CD14-positive monocyte (primary cell): ENCODE measurements at regions not wholly inside any gene's neighbourhood (a gene's known extent, or its start where the extent isn't known, plus 50 kb on each side); places are given as distances from the start of the nearest gene placed in this dataset.

ENCODE experiments used
- DNase-seq, 3 donors: peaks; one replicate each; pipeline ENCODE4 v3.0.0-alpha.2; 2011 to 2022
- H2AFZ ChIP-seq: 2 replicates; pipeline ENCODE4 v1.6.0; 2012; ENCODE audit warnings: mild to moderate bottlenecking, low read depth, low read length, inconsistent platforms; ENCODE audit not compliant: insufficient read depth, poor library complexity, severe bottlenecking
- H3K27ac ChIP-seq, 2 donors: 1 replicate in 1 of 2; 2 replicates in 1 of 2; pipeline ENCODE4 v1.5.1; 2012 to 2013; ENCODE audit warnings: low read length in 2 of 2, control low read depth in 1 of 2, inconsistent platforms in 1 of 2, low read depth in 1 of 2, mild to moderate bottlenecking in 1 of 2
- H3K27me3 ChIP-seq, 2 donors: one replicate each; pipeline versions ENCODE4 v1.6.0 to v1.6.1; 2011 to 2013; ENCODE audit warnings: low read length in 2 of 2; ENCODE audit not compliant: control insufficient read depth in 2 of 2, insufficient read depth in 2 of 2
- H3K36me3 ChIP-seq, 2 donors: replicated peaks in 1 of 2; 1 replicate in 1 of 2; 2 replicates in 1 of 2; pipeline versions ENCODE4 v1.5.1 to v1.6.1; 2012 to 2013; ENCODE audit warnings: low read length in 2 of 2, control low read depth in 1 of 2, inconsistent platforms in 1 of 2, mild to moderate bottlenecking in 1 of 2; ENCODE audit not compliant: insufficient read depth in 2 of 2, control insufficient read depth in 1 of 2
- H3K4me1 ChIP-seq, 2 donors: 1 replicate in 1 of 2; 2 replicates in 1 of 2; pipeline versions ENCODE4 v1.5.1 to v1.6.1; 2012 to 2013; ENCODE audit warnings: low read length in 2 of 2, control low read depth in 1 of 2, inconsistent platforms in 1 of 2, mild to moderate bottlenecking in 1 of 2, moderate library complexity in 1 of 2; ENCODE audit not compliant: insufficient read depth in 2 of 2, control insufficient read depth in 1 of 2
- H3K4me2 ChIP-seq: replicated peaks from 2 replicates; pipeline ENCODE3; 2012; ENCODE audit warnings: low read length, moderate library complexity, mild to moderate bottlenecking; ENCODE audit not compliant: poor library complexity, severe bottlenecking; ENCODE audit errors: extremely low read depth
- H3K4me3 ChIP-seq, 3 experiments: fragments of 200-600 bp in 1 of 3; sonication (generic) in 1 of 3; replicated peaks in 1 of 3; 1 replicate in 2 of 3; 2 replicates in 1 of 3; pipeline ENCODE4 v1.5.1; 2011 to 2013; ENCODE audit warnings: low read length in 3 of 3, mild to moderate bottlenecking in 3 of 3, control low read depth in 2 of 3, low read depth in 2 of 3, inconsistent platforms in 1 of 3, moderate library complexity in 1 of 3
- H3K79me2 ChIP-seq: 2 replicates; pipeline ENCODE4 v1.6.0; 2012; ENCODE audit warnings: mild to moderate bottlenecking, control low read depth, inconsistent platforms, low read length, moderate library complexity; ENCODE audit not compliant: insufficient read depth
- H3K9ac ChIP-seq: 2 replicates; pipeline ENCODE4 v1.6.0; 2017; ENCODE audit warnings: low read length, mild to moderate bottlenecking; ENCODE audit not compliant: insufficient read depth, poor library complexity, severe bottlenecking
- H3K9me3 ChIP-seq, 2 donors: replicated peaks in 1 of 2; 1 replicate in 1 of 2; 2 replicates in 1 of 2; pipeline versions ENCODE4 v1.5.1 to v1.6.1; 2012 to 2013; ENCODE audit warnings: low read length in 2 of 2, control low read depth in 1 of 2; ENCODE audit not compliant: control insufficient read depth in 1 of 2, insufficient read depth in 1 of 2
- H4K20me1 ChIP-seq: 2 replicates; pipeline ENCODE4 v1.6.0; 2012; ENCODE audit warnings: mild to moderate bottlenecking, low read length, control low read depth, moderate library complexity; ENCODE audit not compliant: insufficient read depth
- H3K27ac Mint-ChIP-seq, 7 donors: one replicate each; pipeline ENCODE4 v1.8.0; 2020; ENCODE audit warnings: mild to moderate bottlenecking in 7 of 7, mixed read lengths in 7 of 7, moderate library complexity in 6 of 7, inconsistent platforms in 2 of 7
- H3K27me3 Mint-ChIP-seq, 3 donors: one replicate each; pipeline ENCODE4 v1.8.0; 2021 to 2022; ENCODE audit warnings: low read depth in 3 of 3, mild to moderate bottlenecking in 3 of 3, mixed read lengths in 3 of 3, moderate library complexity in 3 of 3, inconsistent platforms in 1 of 3
- H3K36me3 Mint-ChIP-seq, 2 donors: one replicate each; pipeline ENCODE4 v1.8.0; 2020; ENCODE audit warnings: mixed read lengths in 2 of 2, inconsistent platforms in 1 of 2, mild to moderate bottlenecking in 1 of 2
- H3K4me1 Mint-ChIP-seq: one replicate; pipeline ENCODE4 v1.8.0; 2020; ENCODE audit warnings: mild to moderate bottlenecking, mixed read lengths
- H3K4me3 Mint-ChIP-seq, 2 donors: one replicate each; pipeline ENCODE4 v1.8.0; 2020; ENCODE audit warnings: mild to moderate bottlenecking in 2 of 2, mixed read lengths in 2 of 2, moderate library complexity in 1 of 2
- H3K9me3 Mint-ChIP-seq, 7 donors: one replicate each; pipeline ENCODE4 v1.8.0; 2020 to 2022; ENCODE audit warnings: mixed read lengths in 7 of 7, mild to moderate bottlenecking in 6 of 7, moderate library complexity in 6 of 7, inconsistent platforms in 2 of 7
- WGBS: methylation state at CpG from one replicate; pipeline ENCODE4 v1.1.5; 2013; ENCODE audit warnings: missing lambda C conversion rate; ENCODE audit not compliant: insufficient coverage; 5-methylcytosine and 5-hydroxymethylcytosine counted together
- intact Hi-C, 2 donors: fragments of 100-400 bp; cut with micrococcal nuclease; formaldehyde crosslinking; loops; one replicate each; pipeline versions ENCODE4 v1.15.0 to v1.15.1; 2023
- TF ChIP-seq, protein P1 (sequence below): fragments of 200-600 bp; IDR thresholded peaks from one replicate; pipeline ENCODE4 v1.8.0; 2022; ENCODE audit warnings: antibody characterized with exemption, mild to moderate bottlenecking

DNA sequence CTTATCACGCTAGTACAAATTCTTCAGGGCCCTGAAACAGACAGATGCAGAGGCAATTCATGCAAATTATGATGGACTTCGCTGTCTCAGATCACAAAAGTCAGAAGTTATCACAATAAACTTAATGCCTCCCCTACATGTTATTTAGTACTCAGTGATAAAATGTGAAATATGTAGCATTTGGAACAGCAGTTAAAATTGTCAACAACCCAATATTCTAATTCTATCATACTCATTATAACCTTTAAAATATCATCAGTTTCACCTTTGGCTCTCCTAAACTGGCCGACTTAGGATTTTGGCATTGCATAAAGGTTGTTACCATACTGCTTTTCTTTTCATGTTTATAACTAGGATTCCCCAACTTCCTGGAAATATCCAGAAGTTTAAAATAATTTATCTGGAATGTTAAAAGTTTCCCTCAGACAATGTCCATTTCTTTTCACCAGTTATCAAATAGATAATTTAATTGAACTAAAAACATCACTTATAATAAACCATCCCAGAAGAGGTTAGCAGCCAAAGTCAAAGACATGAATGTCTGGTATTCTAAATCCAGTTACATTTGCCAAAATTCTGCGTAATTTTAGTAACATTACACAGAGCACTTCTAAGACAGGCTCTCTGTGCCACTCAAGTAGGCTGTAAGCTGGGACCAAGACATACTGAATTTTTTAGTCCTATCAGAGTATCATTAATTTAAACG, 239.8 kb downstream of the RBM43 start:
- Histone ChIP-seq H3K27me3 (no peaks in the 10 kb centered on the region), H3K36me3 (no peaks in the 10 kb centered on the region), H2AFZ (no peak overlapping the region), H4K20me1 (no peaks in the 10 kb centered on the region), H3K27ac (no peak overlapping the region), H3K9ac (no peak overlapping the region), H3K4me2 (no peak overlapping the region), H3K4me1 (no peaks in the 10 kb centered on the region), H3K4me3 (no peak overlapping the region), H3K79me2 (no peaks in the 10 kb centered on the region), H3K9me3 (no peaks in the 10 kb centered on the region)
- H3K27ac Mint-ChIP-seq, result no peak overlapping the region
- no peaks in the 10 kb centered on the region for H3K4me1 Mint-ChIP-seq
- peaks cover 0 to 9% (median 2%) of the 10 kb centered on the region in 7 donors for H3K9me3 Mint-ChIP-seq
- TF ChIP-seq, protein P1, sequence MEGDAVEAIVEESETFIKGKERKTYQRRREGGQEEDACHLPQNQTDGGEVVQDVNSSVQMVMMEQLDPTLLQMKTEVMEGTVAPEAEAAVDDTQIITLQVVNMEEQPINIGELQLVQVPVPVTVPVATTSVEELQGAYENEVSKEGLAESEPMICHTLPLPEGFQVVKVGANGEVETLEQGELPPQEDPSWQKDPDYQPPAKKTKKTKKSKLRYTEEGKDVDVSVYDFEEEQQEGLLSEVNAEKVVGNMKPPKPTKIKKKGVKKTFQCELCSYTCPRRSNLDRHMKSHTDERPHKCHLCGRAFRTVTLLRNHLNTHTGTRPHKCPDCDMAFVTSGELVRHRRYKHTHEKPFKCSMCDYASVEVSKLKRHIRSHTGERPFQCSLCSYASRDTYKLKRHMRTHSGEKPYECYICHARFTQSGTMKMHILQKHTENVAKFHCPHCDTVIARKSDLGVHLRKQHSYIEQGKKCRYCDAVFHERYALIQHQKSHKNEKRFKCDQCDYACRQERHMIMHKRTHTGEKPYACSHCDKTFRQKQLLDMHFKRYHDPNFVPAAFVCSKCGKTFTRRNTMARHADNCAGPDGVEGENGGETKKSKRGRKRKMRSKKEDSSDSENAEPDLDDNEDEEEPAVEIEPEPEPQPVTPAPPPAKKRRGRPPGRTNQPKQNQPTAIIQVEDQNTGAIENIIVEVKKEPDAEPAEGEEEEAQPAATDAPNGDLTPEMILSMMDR, result no peak
- intact Hi-C loops, result no loop called here
- no CpG with 5 or more reads among the region's 5 CpGs for WGBS
- H3K4me3 Mint-ChIP-seq, result no peak overlapping the region
- peaks cover 0 to 1% (median 1%) of the 10 kb centered on the region in 3 donors for H3K27me3 Mint-ChIP-seq
- DNase-seq, result no peak
- H3K36me3 Mint-ChIP-seq, result no peaks in the 10 kb centered on the region

DNA sequence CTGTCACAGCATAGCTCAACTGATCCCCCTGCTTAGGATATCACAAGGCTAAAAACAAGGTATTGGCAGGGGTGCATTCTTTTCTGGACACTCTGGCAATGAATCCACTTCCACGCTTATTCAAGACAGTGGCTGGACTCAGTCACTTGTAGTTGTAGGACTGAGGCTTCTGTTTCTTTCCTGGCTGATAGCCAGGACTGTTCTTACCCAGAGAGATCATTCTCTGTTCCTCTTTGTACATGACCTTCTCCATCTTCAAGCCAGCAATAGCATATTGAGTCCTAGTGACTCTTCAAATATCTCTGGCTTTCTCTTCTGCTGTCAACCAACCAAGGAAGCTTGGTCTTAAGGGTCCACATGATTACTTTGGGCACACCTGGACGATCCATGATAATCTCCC, 241.3 kb downstream of the RBM43 start:
- no peak overlapping the region for H3K27ac ChIP-seq
- H3K36me3 Mint-ChIP-seq, result no peaks in the 10 kb centered on the region
- no peaks in the 10 kb centered on the region for H4K20me1 ChIP-seq
- TF ChIP-seq, protein P1, result no peak
- H3K9me3 Mint-ChIP-seq, result peaks cover 0 to 9% (median 2%) of the 10 kb centered on the region in 7 donors
- no peak overlapping the region for H3K4me2 ChIP-seq
- H3K4me3 ChIP-seq, result no peak overlapping the region
- peaks cover 0 to 1% (median 1%) of the 10 kb centered on the region in 3 donors for H3K27me3 Mint-ChIP-seq
- H2AFZ ChIP-seq, result no peak overlapping the region
- no CpG with 5 or more reads among the region's 2 CpGs for WGBS
- intact Hi-C loops, result no loop called here
- no peak overlapping the region for H3K9ac ChIP-seq
- H3K79me2 ChIP-seq, result no peaks in the 10 kb centered on the region
- no peaks in the 10 kb centered on the region for H3K4me1 ChIP-seq
- H3K27ac Mint-ChIP-seq, result no peak overlapping the region
- H3K4me1 Mint-ChIP-seq, result no peaks in the 10 kb centered on the region
- H3K9me3 ChIP-seq, result no peaks in the 10 kb centered on the region
- no peak overlapping the region for H3K4me3 Mint-ChIP-seq
- no peaks in the 10 kb centered on the region for H3K27me3 ChIP-seq
- DNase-seq, result no peak
- H3K36me3 ChIP-seq, result no peaks in the 10 kb centered on the region
